DMS53 treated with DMSO at 0.1 percent for 48 hours (cell line): ENCODE measurements at regions not wholly inside any gene's neighbourhood (a gene's known extent, or its start where the extent isn't known, plus 50 kb on each side); places are given as distances from the start of the nearest gene placed in this dataset.

Experiments
- DNase-seq: peaks from one replicate; lab custom pipeline; 2025; ENCODE audit not compliant: unreplicated experiment; lab: John Stamatoyannopoulos, UW

- DNase-seq: no peak
Measured at GRCh38 chr2:151087377-151087776, 174.3 kb downstream of the RBM43 start.

- DNase-seq: no peak
Measured at GRCh38 chr2:151085181-151085611, 176.5 kb downstream of the RBM43 start.

GRCh38 chr2:151083856-151084795, 177.5 kb downstream of the RBM43 start:
- DNase-seq: no peak

GRCh38 chr2:151078889-151079288, 182.8 kb downstream of the RBM43 start:
- DNase-seq: no peak

GRCh38 chr2:151071906-151072305, 189.8 kb downstream of the RBM43 start:
- no peak for DNase-seq

GRCh38 chr2:151071382-151071781, 190.3 kb downstream of the RBM43 start:
- no peak for DNase-seq

GRCh38 chr2:151070253-151070652, 191.4 kb downstream of the RBM43 start:
- no peak for DNase-seq

- DNase-seq: no peak
Measured at GRCh38 chr2:151067658-151068369, 193.8 kb downstream of the RBM43 start.

- no peak for DNase-seq
Measured at GRCh38 chr2:151063271-151063670, 198.4 kb downstream of the RBM43 start.

GRCh38 chr2:151060287-151060686, 201.4 kb downstream of the RBM43 start:
- DNase-seq: no peak

GRCh38 chr2:151056870-151057269, 204.8 kb downstream of the RBM43 start:
- no peak for DNase-seq

GRCh38 chr2:151053661-151053990, 208.0 kb downstream of the RBM43 start:
- DNase-seq: no peak

- DNase-seq: no peak
Measured at GRCh38 chr2:151052850-151053660, 208.6 kb downstream of the RBM43 start.

- peak; percentile 14 for DNase-seq
Measured at GRCh38 chr2:151051574-151052220, 210.0 kb downstream of the RBM43 start.

GRCh38 chr2:151049746-151050145, 211.9 kb downstream of the RBM43 start:
- no peak for DNase-seq

- DNase-seq: no peak
Measured at GRCh38 chr2:151048331-151049054, 213.2 kb downstream of the RBM43 start.

- no peak for DNase-seq
Measured at GRCh38 chr2:151043484-151043883, 218.2 kb downstream of the RBM43 start.

- DNase-seq: no peak
Measured at GRCh38 chr2:151042964-151043363, 218.7 kb downstream of the RBM43 start.

- DNase-seq: no peak
Measured at GRCh38 chr2:151040039-151040438, 221.6 kb downstream of the RBM43 start.

- DNase-seq: no peak
Measured at GRCh38 chr2:151038516-151038915, 223.1 kb downstream of the RBM43 start.
